Stimulated activated CD4-positive, alpha-beta T cell treated with anti-CD3 and anti-CD28 coated beads, Interleukin-1b, Interleukin-23, amount 100 ng/mL, for 1 hour (primary cell): ENCODE measurements at regions not wholly inside any gene's neighbourhood (a gene's known extent, or its start where the extent isn't known, plus 50 kb on each side); places are given as distances from the start of the nearest gene placed in this dataset.

Experiments
- DNase-seq, 2 donors: peaks; one replicate each; pipeline ENCODE4 v3.0.0-alpha.2; 2020; ENCODE audit warnings: low read depth in 2 of 2

GRCh38 chr4:18975916-18976808 is 954.6 kb upstream of the LCORL start:
- DNase-seq, result no peak

- no peak for DNase-seq
Measured at GRCh38 chr4:18973296-18973695, 951.7 kb upstream of the LCORL start.

GRCh38 chr4:18961879-18962278 is 940.3 kb upstream of the LCORL start:
- no peak for DNase-seq

GRCh38 chr4:18961266-18961665 is 939.7 kb upstream of the LCORL start:
- no peak for DNase-seq

GRCh38 chr4:18957716-18958115 is 936.2 kb upstream of the LCORL start:
- no peak for DNase-seq

GRCh38 chr4:18954538-18954937 is 933.0 kb upstream of the LCORL start:
- no peak for DNase-seq

- DNase-seq, result no peak
Measured at GRCh38 chr4:18953613-18954012, 932.1 kb upstream of the LCORL start.

GRCh38 chr4:18945464-18945863 is 923.9 kb upstream of the LCORL start:
- DNase-seq, result no peak

GRCh38 chr4:18942874-18943273 is 921.3 kb upstream of the LCORL start:
- DNase-seq, result no peak

- DNase-seq, result no peak
Measured at GRCh38 chr4:18938343-18939099, 917.0 kb upstream of the LCORL start.

GRCh38 chr4:18937746-18938145 is 916.2 kb upstream of the LCORL start:
- no peak for DNase-seq

GRCh38 chr4:18937080-18937479 is 915.5 kb upstream of the LCORL start:
- no peak for DNase-seq

- DNase-seq, result no peak
Measured at GRCh38 chr4:18935659-18936345, 914.2 kb upstream of the LCORL start.

- DNase-seq, result no peak
Measured at GRCh38 chr4:18934197-18934596, 912.6 kb upstream of the LCORL start.

GRCh38 chr4:18932730-18933339 is 911.3 kb upstream of the LCORL start:
- DNase-seq, result no peak

- DNase-seq, result no peak
Measured at GRCh38 chr4:18931643-18932377, 910.3 kb upstream of the LCORL start.

GRCh38 chr4:18930487-18930886 is 908.9 kb upstream of the LCORL start:
- no peak for DNase-seq

GRCh38 chr4:18923496-18924161 is 902.1 kb upstream of the LCORL start:
- DNase-seq, result no peak

- no peak for DNase-seq
Measured at GRCh38 chr4:18917689-18918088, 896.1 kb upstream of the LCORL start.

- no peak for DNase-seq
Measured at GRCh38 chr4:18914182-18914581, 892.6 kb upstream of the LCORL start.

- no peak for DNase-seq
Measured at GRCh38 chr4:18894928-18895327, 873.4 kb upstream of the LCORL start.
